T-helper 2 cell treated with Interferon-gamma antibody and Interleukin-4, amounts not matched to agents 100 ng/mL and 5 ng/mL, for 36 hours (primary cell): ENCODE measurements at regions not wholly inside any gene's neighbourhood (a gene's known extent, or its start where the extent isn't known, plus 50 kb on each side); places are given as distances from the start of the nearest gene placed in this dataset.

Experiments
- intact Hi-C: fragments of 100-400 bp; cut with micrococcal nuclease; formaldehyde crosslinking; loops from one replicate; pipeline ENCODE4 v1.15.1; 2023

GRCh38 chr1:218024211-218024720, 260.8 kb upstream of the RRP15 start:
- intact Hi-C loops: no loop called here

DNA sequence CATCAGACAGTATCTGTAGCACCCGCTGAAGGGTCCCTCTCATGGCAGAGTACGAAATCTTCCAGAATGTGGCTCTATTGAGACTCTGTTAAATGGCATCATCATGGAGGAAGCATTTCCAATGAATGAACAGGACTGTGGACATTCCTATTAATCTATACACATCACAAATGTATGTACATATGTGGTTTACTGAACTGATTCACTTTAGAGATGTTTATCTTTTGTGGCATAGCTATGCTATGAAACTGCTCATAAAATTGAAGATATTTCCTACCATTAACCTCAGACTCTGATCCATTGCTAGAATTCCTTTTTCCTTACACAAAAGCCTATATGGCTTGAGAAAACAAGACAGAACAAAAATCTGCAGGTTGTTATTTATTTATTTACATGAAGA, 259.6 kb upstream of the RRP15 start:
- intact Hi-C loops: no loop called here

GRCh38 chr1:218027152-218027551, 257.9 kb upstream of the RRP15 start:
- intact Hi-C loops: no loop called here

- intact Hi-C loops: no loop called here
Observed at GRCh38 chr1:218030846-218031245, 254.2 kb upstream of the RRP15 start.

GRCh38 chr1:218031901-218032300, 253.2 kb upstream of the RRP15 start:
- intact Hi-C loops: no loop called here

DNA sequence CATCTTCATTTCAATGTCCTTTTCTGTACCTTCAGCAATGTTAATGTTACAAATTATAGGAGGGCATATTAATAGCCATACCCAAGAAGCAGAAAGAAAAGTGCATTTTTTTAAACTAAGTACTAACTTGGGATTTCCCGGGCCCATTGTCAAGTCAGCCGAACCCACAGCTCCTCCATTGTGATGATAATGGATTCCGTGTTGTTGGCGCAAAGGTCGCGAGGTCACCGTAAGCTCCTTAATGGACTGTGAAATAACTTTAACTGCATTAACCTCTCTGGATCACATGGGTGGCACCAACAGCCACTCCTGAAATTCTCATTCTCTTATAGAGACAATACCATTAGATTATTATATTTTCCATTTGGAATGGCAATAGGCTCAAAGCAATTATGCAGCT, 250.6 kb upstream of the RRP15 start:
- intact Hi-C loops: no loop called here

DNA sequence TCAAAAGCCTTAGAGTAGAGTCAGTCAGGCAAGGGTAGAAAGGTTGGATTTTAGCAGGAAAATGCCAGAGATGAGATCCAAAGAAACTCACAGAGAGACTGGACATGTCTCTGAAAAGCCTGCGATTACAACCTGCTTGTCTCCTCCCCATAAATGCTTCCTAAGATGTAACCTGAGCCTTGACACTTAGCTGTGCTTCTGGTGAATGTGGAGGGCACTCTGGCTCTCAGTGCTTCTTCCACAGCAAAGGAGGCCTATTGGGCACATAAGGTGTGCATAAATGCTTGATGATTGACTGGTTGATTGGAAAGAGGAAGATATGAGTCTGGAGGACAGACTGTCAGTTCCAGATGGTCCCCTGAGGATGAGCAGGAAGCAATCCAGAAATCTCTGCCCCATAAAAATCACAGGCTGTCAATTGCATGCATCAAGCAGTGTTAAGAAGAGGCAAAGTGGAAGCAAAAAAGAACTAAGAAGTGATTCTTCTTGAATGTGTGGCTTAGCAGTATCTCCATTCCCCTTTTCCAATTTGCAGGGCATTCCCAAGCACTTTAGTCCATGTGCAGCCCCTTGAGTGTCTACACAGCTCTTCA, 236.2 kb upstream of the RRP15 start:
- intact Hi-C loops: no loop called here

GRCh38 chr1:218049641-218050040, 235.5 kb upstream of the RRP15 start:
- intact Hi-C loops: no loop called here

- intact Hi-C loops: no loop called here
Observed at GRCh38 chr1:218058730-218059129, 226.4 kb upstream of the RRP15 start.

DNA sequence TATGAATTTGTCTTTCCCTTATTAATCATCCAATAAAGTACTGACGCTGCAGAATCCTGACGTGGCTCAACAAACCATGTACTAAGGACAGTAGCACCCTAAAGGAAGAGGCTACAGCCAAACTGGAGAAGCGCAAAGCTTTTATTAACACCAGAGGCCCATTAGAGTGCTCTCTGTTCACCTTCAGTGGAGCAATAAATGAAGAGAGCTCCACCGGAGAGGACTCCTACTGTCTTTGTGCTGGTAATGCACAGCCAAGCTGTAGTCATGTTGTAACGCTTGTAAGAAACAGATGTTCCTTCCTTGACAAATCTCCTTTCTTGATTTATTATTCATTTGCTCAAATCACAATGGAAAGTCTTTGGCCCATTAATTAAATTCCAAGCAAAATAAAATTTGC, 220.7 kb upstream of the RRP15 start:
- intact Hi-C loops: no loop called here

DNA sequence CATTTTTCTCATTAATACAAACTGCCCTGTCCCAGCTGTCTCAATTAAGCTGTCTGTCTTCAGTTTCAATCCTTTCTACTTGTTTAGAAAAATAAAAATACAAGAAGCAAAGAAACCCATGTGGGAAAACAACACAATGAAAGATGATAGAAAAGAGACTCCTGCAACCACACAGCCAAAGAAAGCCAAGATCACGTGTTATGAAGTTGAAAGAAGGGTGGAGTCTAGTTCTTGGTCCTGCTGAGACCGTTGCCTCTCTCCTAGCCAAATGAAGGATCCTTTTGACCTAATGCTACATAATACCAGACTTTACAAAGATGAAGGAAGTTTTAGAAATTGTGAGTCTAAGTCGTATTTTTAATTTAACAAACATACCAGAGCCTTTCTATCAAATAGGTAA, 218.8 kb upstream of the RRP15 start:
- intact Hi-C loops: no loop called here

GRCh38 chr1:218068241-218068640, 216.9 kb upstream of the RRP15 start:
- intact Hi-C loops: no loop called here

GRCh38 chr1:218069180-218069579, 215.9 kb upstream of the RRP15 start:
- intact Hi-C loops: no loop called here

- intact Hi-C loops: no loop called here
Observed at GRCh38 chr1:218073062-218073461, 212.0 kb upstream of the RRP15 start.

GRCh38 chr1:218078916-218079315, 206.2 kb upstream of the RRP15 start:
- intact Hi-C loops: no loop called here

- intact Hi-C loops: no loop called here
Observed at GRCh38 chr1:218079347-218079746, 205.7 kb upstream of the RRP15 start.

GRCh38 chr1:218079820-218080219, 205.3 kb upstream of the RRP15 start:
- intact Hi-C loops: no loop called here

GRCh38 chr1:218080863-218081262, 204.2 kb upstream of the RRP15 start:
- intact Hi-C loops: no loop called here

DNA sequence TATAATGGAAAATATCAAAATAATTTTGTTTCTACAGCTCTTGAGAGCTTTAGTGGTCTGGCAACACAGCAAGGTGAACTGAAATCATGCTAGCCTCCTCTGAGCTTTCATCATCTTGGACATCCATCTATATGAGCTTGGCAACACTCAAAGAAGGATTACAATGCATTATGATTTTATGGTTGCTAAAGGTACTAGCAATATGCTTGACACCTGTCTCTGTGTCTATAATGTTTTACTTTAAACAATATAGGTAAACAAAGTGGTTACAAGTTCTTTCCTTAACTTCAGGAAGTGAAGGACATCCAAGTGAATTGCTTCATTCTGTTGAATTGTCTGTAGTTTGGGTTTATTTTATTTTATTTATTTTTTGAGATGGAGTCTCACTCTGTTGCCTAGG, 203.7 kb upstream of the RRP15 start:
- intact Hi-C loops: no loop called here

GRCh38 chr1:218090459-218090858, 194.6 kb upstream of the RRP15 start:
- intact Hi-C loops: no loop called here

- intact Hi-C loops: no loop called here
Observed at GRCh38 chr1:218101409-218101808, 183.7 kb upstream of the RRP15 start.

DNA sequence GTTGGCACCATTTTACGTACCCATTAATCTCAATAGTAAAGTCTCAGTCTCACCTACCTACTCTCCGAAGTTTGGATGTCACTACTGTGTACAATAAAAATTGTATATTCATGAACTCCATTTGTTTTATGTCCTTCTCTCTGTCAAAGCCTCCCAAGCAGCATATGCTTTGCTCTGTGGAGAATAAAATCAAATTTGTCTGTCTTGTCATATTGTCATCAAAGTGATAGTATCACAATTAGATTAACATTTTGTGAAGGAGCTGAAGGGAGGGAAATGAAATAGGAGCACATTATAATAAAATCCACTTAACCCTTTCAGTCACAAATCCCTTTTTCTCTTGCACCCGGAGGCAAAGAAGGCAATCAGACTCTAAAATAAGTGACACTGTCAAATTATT, 177.1 kb upstream of the RRP15 start:
- intact Hi-C loops: no loop called here

DNA sequence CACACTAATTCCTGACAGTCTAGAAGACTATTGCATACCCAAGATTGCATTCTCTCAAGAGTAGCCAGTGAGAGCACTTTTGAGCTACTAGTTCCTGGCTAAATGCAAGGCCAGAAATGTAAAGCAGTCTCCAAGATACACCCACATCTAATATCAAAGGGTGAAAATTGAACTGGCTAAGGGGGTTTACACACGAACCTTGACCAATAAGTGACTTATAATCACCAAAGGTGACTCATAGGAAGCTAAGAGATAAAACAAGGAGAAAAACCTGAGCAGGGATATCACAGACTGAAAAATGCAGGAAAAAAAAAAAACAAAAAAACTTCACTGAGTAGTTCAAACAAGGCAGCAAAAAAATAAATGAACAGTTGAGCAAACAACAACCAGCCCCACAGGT, 172.2 kb upstream of the RRP15 start:
- intact Hi-C loops: no loop called here

DNA sequence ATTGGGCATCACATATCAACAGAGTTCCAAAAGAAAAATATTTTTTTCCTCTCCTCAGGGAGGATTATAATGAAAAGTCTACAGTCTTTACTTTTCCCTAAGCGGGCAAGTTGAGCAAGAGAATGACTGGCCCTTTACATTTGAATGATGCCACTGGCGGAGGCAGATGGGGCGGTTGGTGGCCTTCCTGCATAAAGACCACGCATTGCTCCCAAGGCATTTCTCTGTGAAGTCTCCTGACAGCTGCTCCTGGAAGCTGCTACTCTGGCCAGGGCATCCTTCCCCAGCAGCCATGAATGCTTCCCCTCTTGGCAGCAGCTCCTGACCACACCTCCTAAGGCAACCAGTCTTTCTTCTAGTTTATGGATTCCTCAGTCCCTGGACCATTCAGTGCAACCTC, 161.1 kb upstream of the RRP15 start:
- intact Hi-C loops: no loop called here
